GM12878 (cell line): ENCODE measurements at regions not wholly inside any gene's neighbourhood (a gene's known extent, or its start where the extent isn't known, plus 50 kb on each side); places are given as distances from the start of the nearest gene placed in this dataset.

Experiments
- CUX1 ChIP-seq: IDR thresholded peaks from 2 replicates; pipeline ENCODE4 v1.6.1; 2012; ENCODE audit warnings: improper control_type of control experiment, low read depth, low read length; ENCODE audit not compliant: insufficient replicate concordance
- EP300 ChIP-seq, 2 experiments: fragments of 150-350 bp in 1 of 2; IDR thresholded peaks; 2 replicates each; pipeline ENCODE4 v1.6.1; 2011 to 2012; ENCODE audit warnings: low read depth in 2 of 2, low read length in 2 of 2, borderline replicate concordance in 1 of 2, improper control_type of control experiment in 1 of 2, inconsistent platforms in 1 of 2; ENCODE audit not compliant: control insufficient read depth in 1 of 2
- IRF5 ChIP-seq: fragments of 450-650 bp; IDR thresholded peaks from 2 replicates; pipeline ENCODE4 v1.6.1; 2017; ENCODE audit warnings: borderline replicate concordance
- JUND ChIP-seq: IDR thresholded peaks from 2 replicates; pipeline ENCODE4 v1.6.1; 2012; ENCODE audit warnings: low read depth, mild to moderate bottlenecking, low read length, improper control_type of control experiment, moderate library complexity
- ZBTB33 ChIP-seq: fragments of 450-650 bp; IDR thresholded peaks from 2 replicates; pipeline ENCODE4 v1.6.1; 2017; ENCODE audit warnings: mild to moderate bottlenecking

GRCh38 chr2:107414376-107414775, 412.3 kb upstream of the RGPD4 start (continued):
- TF ChIP-seq ZBTB33, result no peak
- TF ChIP-seq JUND, result no peak
- TF ChIP-seq EP300 (IDR thresholded peaks at IDR 0.05; ENCODE audit: borderline replicate concordance in 1 of 2, control insufficient read depth in 1 of 2, low read depth in 2 of 2, low read length in 2 of 2), result no peak
- TF ChIP-seq IRF5, result no peak
- TF ChIP-seq CUX1, result no peak
